ENCODE measurements at regions not wholly inside any gene's neighbourhood (a gene's known extent, or its start where the extent isn't known, plus 50 kb on each side); places are given as distances from the start of the nearest gene placed in this dataset.
"Not testable (repeated sequence)": the region's sequence is repeated elsewhere in the genome, so short reads cannot be mapped to it uniquely, and the experiment has no call there.

DNA sequence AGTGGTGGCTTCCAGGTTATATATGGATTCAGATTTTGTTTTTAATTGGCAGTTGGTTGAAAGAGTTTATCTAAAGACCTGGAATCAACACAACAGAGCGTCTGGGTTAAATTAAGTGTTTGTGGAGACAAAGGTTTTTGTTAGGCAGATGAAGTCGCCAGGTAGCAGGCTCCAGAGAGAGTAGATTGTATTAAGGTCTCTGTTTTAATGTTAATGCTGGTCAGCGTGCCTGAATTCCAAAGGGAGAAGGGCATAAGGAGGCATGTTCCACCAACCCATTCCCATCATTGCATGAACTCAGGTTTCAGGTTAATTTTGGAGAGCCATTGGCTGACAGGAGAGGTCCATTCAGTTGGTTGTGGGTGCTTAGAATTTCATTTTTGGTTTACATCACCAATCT, 744.1 kb upstream of the GJE1 start:
- H3K36me3 ChIP-seq: no peaks in the 10 kb centered on the region
- H3K4me1 ChIP-seq: no peaks in the 10 kb centered on the region
- intact Hi-C loops (cut with DNase I): no loop called here
- TF ChIP-seq, protein P1, sequence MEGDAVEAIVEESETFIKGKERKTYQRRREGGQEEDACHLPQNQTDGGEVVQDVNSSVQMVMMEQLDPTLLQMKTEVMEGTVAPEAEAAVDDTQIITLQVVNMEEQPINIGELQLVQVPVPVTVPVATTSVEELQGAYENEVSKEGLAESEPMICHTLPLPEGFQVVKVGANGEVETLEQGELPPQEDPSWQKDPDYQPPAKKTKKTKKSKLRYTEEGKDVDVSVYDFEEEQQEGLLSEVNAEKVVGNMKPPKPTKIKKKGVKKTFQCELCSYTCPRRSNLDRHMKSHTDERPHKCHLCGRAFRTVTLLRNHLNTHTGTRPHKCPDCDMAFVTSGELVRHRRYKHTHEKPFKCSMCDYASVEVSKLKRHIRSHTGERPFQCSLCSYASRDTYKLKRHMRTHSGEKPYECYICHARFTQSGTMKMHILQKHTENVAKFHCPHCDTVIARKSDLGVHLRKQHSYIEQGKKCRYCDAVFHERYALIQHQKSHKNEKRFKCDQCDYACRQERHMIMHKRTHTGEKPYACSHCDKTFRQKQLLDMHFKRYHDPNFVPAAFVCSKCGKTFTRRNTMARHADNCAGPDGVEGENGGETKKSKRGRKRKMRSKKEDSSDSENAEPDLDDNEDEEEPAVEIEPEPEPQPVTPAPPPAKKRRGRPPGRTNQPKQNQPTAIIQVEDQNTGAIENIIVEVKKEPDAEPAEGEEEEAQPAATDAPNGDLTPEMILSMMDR (IDR thresholded peaks at IDR 0.05): no peak
- no peak for TF ChIP-seq POLR2A (IDR thresholded peaks at IDR 0.05)
- DNase-seq: no peak
- H3K27ac ChIP-seq: no peak overlapping the region
- H3K27me3 ChIP-seq: no peaks in the 10 kb centered on the region
- H3K4me3 ChIP-seq: no peak overlapping the region
- 86 to 92% methylated on average over 3 of the region's 3 CpGs for WGBS, 2 donors
- no peaks in the 10 kb centered on the region for H3K9me3 ChIP-seq

DNA sequence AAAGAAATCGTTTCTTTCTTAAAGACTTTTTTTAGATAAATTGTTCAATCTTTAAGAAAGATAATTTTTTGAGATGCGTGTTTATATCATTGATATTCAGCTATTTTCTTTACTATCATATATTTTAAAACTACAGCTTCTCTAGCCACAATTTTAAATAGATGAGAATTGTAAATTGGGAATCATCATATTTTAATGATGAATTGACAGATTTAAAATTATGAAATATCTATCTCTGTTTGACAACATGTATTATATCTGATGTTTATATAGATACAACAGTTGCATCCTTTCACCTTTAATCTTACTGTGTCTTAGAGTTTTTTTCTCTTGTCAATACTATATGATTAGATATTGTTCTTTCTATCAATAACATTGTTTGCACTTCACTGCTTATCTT, 762.3 kb upstream of the GJE1 start:
- no peaks in the 10 kb centered on the region for H3K27me3 ChIP-seq
- no peaks in the 10 kb centered on the region for H3K36me3 ChIP-seq
- no peak overlapping the region for H3K4me3 ChIP-seq
- no peak overlapping the region for H3K27ac ChIP-seq
- TF ChIP-seq, protein P1 (IDR thresholded peaks at IDR 0.05): no peak
- TF ChIP-seq POLR2A (IDR thresholded peaks at IDR 0.05): no peak
- no peaks in the 10 kb centered on the region for H3K9me3 ChIP-seq
- intact Hi-C loops (cut with DNase I): no loop called here
- no peaks in the 10 kb centered on the region for H3K4me1 ChIP-seq
- WGBS, 2 donors: 76 to 79% methylated on average over 2 of the region's 2 CpGs
- DNase-seq: no peak

DNA sequence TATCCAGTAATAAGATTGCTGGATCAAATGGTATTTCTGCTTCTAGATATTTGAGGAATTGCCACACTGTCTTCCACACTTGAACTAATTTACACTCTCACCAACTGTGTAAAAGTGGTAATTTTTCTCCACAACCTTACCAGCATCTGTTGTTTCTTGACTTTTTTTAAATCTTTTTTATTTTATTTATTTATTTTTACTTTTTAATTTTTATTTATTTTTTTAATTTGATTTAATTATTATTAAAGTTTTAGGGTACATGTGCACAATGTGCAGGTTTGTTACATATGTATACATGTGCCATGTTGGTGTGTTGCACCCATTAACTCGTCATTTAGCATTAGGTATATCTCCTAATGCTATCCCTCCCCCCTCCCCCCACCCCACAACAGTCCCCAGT, 765.9 kb upstream of the GJE1 start:
- H3K4me1 ChIP-seq; H3K9me3 ChIP-seq; DNase-seq; H3K4me3 ChIP-seq; H3K36me3 ChIP-seq; H3K27me3 ChIP-seq; intact Hi-C loops (cut with DNase I); H3K27ac ChIP-seq: not testable (repeated sequence)
- WGBS, 2 donors: 75 to 89% methylated on average over 1 of the region's 1 CpG

DNA sequence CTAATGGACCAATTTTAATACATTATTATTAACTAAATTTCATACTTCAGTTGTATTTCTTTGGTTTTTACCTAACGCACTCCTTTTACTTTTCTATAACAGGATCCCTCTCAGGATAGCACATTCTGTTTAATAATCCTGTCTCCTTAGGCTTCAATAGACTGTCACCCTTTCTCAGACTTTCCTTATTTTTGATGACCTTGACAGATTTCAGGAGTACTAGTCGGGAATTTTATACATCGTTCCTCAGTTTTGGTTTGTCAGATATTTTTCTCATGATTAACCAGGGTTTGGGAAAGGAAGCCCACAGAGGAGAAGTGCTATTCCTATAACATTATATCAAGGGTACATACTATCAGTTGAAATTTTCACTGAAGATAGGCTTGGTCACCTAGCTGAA, 768.0 kb upstream of the GJE1 start:
- H3K27ac ChIP-seq: no peak overlapping the region
- TF ChIP-seq, protein P1 (IDR thresholded peaks at IDR 0.05): no peak
- TF ChIP-seq POLR2A (IDR thresholded peaks at IDR 0.05): no peak
- 82 to 85% methylated on average over 3 of the region's 3 CpGs for WGBS, 2 donors
- no peaks in the 10 kb centered on the region for H3K36me3 ChIP-seq
- no peaks in the 10 kb centered on the region for H3K27me3 ChIP-seq
- intact Hi-C loops (cut with DNase I): no loop called here
- H3K4me1 ChIP-seq: no peaks in the 10 kb centered on the region
- no peaks in the 10 kb centered on the region for H3K9me3 ChIP-seq
- DNase-seq: no peak
- no peak overlapping the region for H3K4me3 ChIP-seq

DNA sequence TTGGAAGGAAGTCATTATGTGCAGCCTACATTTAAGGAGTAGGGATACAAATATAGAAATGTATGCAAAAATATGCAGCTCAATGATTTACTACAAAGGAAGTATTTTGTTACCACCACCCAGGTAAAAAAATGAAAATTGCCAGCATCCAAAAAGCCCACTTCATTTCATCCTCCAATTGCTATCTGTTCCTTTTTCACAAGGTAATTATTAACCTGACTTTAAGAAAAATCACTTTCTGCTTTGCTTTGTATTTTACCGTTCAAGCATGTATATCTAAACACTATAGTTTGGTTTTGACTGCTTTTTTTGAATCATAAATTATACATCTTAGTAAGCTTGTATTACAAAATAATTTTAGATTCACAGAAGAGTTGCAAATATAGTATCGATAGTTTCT, 768.5 kb upstream of the GJE1 start:
- TF ChIP-seq POLR2A (IDR thresholded peaks at IDR 0.05): no peak
- TF ChIP-seq, protein P1 (IDR thresholded peaks at IDR 0.05): no peak
- H3K27me3 ChIP-seq: no peaks in the 10 kb centered on the region
- DNase-seq: no peak
- no peak overlapping the region for H3K4me3 ChIP-seq
- H3K4me1 ChIP-seq: no peaks in the 10 kb centered on the region
- no peak overlapping the region for H3K27ac ChIP-seq
- WGBS, 2 donors: 50 to 84% methylated on average over 2 of the region's 2 CpGs
- intact Hi-C loops (cut with DNase I): no loop called here
- H3K36me3 ChIP-seq: no peaks in the 10 kb centered on the region
- no peaks in the 10 kb centered on the region for H3K9me3 ChIP-seq

DNA sequence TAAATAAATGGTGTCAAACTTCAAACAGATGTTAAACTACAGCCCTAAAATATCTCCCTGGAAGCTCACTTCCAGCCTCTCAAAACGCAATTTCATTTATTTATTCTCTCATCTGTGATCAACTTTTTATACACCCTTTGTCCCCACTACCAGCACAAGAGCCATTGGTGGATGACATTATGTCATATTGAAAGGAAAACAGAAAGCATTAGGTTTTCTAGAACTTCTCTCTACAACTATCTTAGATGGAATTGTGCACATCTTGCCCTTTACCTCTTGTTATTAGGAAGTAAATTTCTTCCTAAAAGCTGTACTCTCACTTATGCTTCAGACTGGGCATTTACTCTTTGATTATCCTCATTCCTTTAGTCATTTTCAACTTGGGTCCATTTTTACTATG, 771.2 kb upstream of the GJE1 start:
- Histone ChIP-seq H3K4me3 (no peak overlapping the region), H3K9me3 (no peaks in the 10 kb centered on the region), H3K36me3 (no peaks in the 10 kb centered on the region), H3K4me1 (no peaks in the 10 kb centered on the region), H3K27me3 (no peaks in the 10 kb centered on the region), H3K27ac (no peak overlapping the region)
- no peak for DNase-seq
- intact Hi-C loops (cut with DNase I): no loop called here
- WGBS, 2 donors: 67 to 93% methylated on average over 1 of the region's 1 CpG
- TF ChIP-seq, protein P1 (IDR thresholded peaks at IDR 0.05): no peak
- no peak for TF ChIP-seq POLR2A (IDR thresholded peaks at IDR 0.05)
